ELR (cell line): ENCODE measurements at regions not wholly inside any gene's neighbourhood (a gene's known extent, or its start where the extent isn't known, plus 50 kb on each side); places are given as distances from the start of the nearest gene placed in this dataset.
"Not testable (repeated sequence)": the region's sequence is repeated elsewhere in the genome, so short reads cannot be mapped to it uniquely, and the experiment has no call there.

Source experiments
- DNase-seq: peaks from one replicate; pipeline ENCODE4 v3.0.0-alpha.2; 2015; ENCODE audit warnings: low read depth

GRCh38 chr7:25454562-25455041, 226.3 kb upstream of the NPVF start:
- DNase-seq, result no peak

DNA sequence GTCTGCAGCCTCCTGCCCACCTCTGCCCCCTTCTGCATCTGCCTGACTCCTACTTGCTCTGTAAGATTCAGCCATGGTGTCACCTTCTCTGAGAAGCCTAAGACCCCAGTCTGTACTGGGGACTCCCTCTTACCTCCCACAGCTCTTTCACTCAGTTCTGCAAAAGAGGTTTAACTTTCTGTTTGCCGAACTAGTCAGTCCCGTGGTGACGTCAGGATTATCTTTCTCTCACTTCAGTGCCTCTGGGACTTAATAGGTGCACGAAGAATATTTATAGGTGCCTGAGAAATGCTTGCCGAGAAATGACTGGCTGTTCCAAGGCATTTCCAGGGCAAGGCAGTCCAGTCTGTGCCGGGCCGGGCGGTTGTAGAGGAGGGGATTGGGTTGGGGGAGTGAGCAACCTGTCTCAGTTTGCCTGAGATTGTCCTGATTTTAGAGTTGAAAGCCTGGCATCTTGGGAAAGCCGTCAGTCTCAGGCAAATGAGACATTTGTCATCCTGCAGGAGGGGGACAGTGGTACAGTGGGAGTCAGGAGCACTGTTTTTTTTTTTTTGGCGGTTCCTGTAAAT, 227.5 kb upstream of the NPVF start:
- no peak for DNase-seq

- no peak for DNase-seq
Measured at GRCh38 chr7:25456467-25457171, 228.3 kb upstream of the NPVF start.

DNA sequence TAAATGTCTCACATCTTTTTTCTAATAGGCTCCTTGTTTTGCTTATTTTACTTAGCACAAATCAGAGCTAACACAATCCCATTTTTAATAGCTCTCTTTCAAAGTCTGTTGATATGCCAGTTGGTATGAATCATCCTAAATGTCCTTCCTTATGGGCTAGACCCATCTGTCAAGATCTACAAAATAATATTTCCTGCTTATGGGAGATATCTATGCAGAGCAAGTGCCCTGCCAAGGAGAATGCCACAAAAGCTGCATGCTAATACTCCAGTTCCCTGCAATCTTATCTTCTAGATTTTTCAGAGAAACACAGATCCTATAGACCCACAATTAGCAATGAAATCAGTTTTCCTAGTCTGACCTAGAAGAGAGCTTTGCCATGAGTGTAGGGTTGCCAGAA, 230.8 kb upstream of the NPVF start:
- DNase-seq, result no peak

DNA sequence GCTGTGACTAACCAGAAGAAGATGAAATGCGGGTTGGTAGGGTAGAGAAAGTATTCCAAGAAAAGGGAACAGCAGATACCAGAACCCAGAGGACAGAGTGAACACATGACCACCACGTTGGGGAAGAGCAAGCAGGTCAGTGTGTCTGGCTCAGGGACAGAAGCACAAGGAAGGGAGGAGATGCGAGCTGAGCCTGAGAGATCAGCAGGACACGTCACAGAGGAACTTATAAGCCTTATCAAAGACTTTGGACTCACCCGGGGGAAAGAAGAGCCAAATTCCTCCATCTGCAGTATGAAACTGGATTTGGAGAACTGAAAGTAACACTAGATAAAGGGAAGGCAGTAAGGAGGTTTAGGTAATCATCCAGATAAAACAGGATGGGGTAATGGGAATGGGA, 232.1 kb upstream of the NPVF start:
- DNase-seq, result no peak

DNA sequence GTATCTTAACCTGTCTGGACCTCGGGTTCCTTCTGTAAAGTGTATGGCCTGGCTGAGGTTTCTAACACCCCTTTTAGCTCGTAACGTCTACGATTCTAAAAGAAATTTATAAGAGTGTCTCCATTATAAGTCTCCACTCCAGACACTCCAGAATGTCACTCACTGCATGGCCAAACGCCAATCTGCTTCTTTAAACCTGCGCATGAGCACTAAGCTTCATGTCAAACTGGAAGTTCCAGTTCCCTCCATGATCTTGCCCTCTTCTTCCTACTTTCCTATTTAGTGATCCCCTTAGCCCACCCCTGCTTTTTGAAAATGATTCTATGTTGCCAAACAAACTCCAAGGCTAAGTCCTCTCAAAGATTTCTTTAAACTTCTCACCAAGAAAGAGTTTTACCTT, 241.4 kb upstream of the NPVF start:
- DNase-seq, result no peak

- DNase-seq, result no peak
Measured at GRCh38 chr7:25476863-25477499, 248.7 kb upstream of the NPVF start.

GRCh38 chr7:25478221-25478620, 249.9 kb upstream of the NPVF start:
- DNase-seq, result not testable (repeated sequence)

DNA sequence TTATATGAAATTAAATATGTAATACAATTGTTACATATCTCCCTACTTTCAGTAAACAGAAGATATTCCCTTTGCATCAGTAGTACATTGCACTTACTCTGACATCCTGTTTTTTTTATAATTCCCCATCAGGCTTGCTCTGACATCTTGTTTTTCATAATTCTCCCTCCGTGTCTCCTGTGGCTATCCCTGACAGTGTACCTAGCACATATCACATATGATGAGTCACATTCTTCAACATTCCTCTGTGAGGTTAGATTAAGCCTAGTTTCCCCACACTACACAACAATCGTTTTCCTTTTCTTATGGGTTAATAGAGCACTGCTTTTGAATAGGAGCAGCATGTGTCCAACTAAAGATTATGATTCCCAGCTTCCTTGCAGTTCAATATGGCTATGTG, 250.6 kb upstream of the NPVF start:
- DNase-seq, result no peak

DNA sequence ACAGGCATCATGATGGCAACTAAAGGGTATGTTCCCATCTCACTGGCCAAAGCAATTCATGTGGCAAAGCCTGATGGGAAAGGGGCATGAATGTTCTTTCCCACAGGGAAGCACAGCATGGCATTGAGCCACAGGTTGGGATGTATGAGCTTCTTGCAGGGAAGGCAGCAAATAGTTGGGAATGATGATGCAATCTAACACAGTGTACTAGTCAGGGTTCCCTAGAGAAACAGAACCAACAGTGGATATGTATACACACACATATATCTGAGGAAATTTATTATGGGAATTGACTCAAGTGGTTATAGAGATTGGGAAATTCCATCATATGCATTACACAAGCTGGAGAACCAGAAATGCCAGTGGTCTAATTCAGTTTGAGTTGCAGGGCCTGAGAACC, 253.6 kb upstream of the NPVF start:
- no peak for DNase-seq

DNA sequence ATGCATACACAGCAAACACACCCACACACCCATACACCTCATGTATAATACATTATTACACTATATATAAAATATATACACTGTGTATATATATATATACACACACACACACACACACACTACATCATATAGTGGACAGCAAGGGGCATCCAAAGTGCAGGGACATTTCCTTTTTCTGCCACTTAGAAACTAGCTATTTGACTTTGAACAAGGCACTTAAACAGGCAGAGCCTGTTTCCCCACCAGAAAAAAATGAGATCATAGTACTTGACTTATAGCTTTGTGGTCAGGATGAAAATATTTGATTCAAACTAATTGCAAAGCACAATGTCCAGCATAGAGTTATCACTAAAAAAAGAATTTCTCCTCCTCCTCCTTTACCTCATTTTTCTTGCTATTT, 254.3 kb upstream of the NPVF start:
- DNase-seq, result no peak

GRCh38 chr7:25485026-25485425, 256.7 kb upstream of the NPVF start:
- no peak for DNase-seq

DNA sequence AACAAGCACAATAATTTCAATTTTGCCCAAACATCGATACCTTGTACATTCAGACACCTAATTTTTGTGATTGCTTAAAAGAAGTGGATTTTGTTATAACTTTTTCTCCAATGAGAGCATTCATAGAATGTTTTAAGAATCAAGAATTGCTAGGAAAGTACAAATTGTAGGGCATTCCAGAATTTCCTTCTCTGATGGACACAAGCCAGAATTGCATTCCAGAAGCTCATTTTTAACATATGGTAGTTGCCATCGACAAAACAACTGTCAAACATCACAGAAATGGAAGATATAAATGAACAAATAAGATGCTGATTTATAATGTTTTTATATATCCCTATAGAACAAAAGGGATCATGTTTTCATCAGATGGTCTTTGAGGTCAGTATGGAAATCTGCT, 258.4 kb upstream of the NPVF start:
- DNase-seq, result no peak

DNA sequence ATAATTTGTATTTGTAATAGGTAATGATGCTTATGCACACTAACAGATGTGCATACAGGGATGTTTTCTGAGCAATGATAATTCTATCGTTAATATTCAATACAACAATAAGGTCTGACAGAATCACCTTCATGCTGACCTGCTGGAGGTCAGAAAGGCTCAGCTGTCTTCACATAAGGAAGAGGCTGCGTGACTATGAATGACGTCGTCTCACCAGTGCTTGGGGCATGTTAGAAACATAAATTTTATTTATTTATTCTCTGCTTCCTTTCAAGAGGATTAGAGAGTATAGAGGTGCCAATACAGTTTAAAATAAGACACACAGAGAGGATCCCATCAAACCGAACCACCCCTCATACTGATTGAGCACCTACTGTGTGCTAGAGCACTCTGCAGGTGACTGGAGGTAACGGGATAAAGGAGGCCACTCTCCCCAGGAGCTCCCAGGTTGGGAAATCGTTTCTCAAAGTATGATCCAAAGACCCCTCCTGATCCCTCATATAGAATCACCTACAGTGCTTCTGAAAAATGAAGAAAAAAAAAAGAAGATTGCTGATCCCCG, 265.6 kb upstream of the NPVF start:
- DNase-seq, result no peak

DNA sequence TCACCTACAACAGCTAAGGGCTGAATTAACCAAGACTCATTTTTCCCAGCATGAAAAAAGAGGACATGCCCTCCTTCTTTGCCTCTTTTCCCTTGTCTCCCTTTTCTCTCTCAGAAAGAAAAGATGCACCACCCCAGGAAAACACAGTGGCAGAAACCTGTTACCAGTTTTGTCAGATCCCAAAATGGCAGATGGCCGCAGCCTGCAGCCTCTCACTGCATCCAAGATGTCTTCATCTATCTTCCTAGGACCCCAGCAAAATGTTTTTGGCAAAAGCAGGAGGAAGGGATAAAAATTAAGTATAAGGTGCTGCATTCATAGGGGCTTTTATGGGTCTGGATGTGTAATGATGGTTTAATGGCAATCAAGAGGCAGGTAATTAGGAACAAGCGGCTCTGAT, 266.6 kb upstream of the NPVF start:
- DNase-seq, result no peak

GRCh38 chr7:25495342-25496250, 267.3 kb upstream of the NPVF start:
- no peak for DNase-seq

DNA sequence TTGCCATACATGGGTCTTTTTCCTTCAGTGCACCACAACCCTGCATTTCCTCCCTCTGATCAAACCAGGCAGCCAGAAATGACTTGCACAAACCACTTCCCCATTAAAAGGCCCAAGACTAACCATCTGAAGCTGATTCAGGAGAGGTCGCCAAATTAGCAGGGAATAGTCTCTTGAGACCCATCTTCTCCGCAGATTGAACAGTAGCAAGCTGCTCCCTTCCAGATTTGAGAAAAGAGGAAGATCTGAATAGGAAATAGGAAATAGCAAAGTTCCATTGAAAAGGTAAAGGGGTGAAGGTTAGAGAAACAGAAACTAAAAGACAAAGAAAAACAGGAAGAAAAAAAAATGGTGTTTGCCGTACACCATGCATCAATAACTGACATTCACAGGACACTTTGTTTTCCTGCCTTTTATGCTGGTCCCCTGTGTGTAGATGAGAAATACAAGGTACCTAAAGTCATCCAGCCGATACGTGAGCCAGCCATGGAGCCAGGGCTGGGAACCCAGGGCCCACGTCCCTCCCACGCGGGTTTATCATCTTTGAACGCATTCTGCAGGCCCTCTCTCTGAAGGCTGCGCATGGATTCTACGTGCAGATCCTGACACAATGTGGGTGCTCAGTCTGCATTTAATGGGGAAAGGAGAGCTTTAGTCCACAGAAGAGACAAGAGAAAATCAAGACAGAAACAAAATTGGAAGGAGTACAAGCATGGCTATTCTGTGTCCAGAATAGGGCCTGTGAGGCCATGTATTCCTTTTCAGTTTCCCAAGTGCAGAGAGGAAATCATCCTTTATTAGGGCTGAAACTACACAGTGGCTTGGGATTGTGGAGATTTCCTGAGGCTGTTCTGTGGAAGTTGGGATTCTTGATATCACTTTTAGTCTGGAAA, 268.4 kb upstream of the NPVF start:
- DNase-seq, result no peak

- no peak for DNase-seq
Measured at GRCh38 chr7:25500393-25500921, 272.2 kb upstream of the NPVF start.

- DNase-seq, result no peak
Measured at GRCh38 chr7:25503306-25503705, 275.0 kb upstream of the NPVF start.

DNA sequence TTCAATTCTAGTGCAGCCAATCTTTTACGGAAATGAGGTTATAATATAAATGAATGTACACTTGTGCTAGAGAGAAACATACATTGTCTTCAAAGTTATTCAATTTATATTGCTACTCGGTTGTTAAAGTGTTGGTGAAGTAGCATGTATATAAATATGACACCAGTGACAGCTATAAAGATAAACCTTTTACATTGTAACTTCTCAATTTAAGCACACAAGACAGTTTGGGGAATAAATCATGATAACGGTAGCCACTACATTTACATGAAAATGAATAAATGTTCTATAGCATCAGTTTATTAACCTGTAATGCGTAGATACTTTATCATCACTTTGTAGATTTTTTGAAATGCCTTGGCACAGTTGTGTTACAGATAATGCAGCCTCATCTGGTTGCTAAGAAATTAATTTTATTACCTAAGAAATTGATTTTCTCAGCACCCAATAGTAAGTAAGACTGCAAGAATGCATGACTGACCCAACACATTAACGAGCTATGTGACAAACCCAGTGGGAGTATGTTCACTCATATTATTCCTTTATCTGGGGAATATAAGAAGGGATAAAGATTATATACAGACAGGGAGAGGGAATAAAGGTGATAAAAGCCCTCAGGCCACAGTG, 283.9 kb upstream of the NPVF start:
- DNase-seq, result no peak
